ENCODE measurements at regions not wholly inside any gene's neighbourhood (a gene's known extent, or its start where the extent isn't known, plus 50 kb on each side); places are given as distances from the start of the nearest gene placed in this dataset.

DNA sequence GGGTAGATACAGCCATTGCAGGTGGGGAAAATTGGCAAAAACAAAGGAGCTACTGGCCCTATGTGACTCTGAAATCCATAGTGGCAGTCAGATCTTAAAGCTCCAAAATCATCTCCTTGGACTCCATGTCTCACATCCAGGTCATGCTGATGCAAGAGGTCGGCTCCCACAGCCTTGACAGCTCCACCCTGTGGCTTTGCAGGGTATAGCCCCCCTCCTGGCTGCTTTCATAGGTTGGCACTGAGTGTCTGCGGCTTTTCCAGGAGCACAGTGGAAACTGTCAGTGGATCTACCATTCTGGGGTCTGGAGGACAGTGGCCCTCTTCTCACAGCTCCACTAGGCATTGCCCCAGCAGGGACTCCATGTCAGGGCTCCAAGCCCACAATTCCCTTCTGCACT is 1190.1 kb downstream of the CDH12 start:
- Mint-ChIP-seq H3K9me3 (peaks cover 0 to 35% (median 10%) of the 10 kb centered on the region in 7 donors), H3K27me3 (no peaks in the 10 kb centered on the region), H3K4me1 (no peaks in the 10 kb centered on the region), H3K4me3 (no peak overlapping the region), H3K27ac (no peak overlapping the region), H3K36me3 (no peaks in the 10 kb centered on the region)
- DNase-seq (no peak), ATAC-seq (ENCODE audit: low read depth in 2 of 2) (no peak)

GRCh38 chr5:21661184-21661583 is 1192.0 kb downstream of the CDH12 start:
- DNase-seq (no peak), ATAC-seq (ENCODE audit: low read depth in 2 of 2) (no peak)
- Mint-ChIP-seq H3K4me1 (no peaks in the 10 kb centered on the region), H3K4me3 (no peak overlapping the region), H3K27ac (no peak overlapping the region), H3K9me3 (peaks cover 0 to 35% (median 10%) of the 10 kb centered on the region in 7 donors), H3K27me3 (no peaks in the 10 kb centered on the region), H3K36me3 (no peaks in the 10 kb centered on the region)

DNA sequence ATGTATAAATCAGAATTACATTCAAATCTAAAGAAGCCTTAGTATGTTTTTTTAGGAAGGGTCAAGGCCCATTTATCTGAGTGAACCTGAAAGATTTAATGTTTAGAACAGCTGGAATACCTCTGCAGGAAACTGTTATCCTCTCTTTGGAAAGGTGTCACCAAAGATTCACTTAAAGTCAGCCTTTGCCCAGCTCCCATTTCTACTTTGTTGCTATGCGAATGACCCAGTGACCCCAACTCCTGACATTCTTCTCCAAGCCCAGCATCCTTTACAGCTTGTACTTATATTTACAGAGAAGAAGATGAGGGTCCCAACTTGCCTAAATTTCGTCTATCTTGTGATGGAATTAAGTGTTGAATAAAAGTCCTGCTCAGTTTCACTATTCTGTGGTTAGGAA is 1198.6 kb downstream of the CDH12 start:
- no peaks in the 10 kb centered on the region for H3K27me3 Mint-ChIP-seq
- H3K27ac Mint-ChIP-seq = no peak overlapping the region
- DNase-seq (no peak), ATAC-seq (ENCODE audit: low read depth in 2 of 2) (no peak)
- no peak overlapping the region for H3K4me3 Mint-ChIP-seq
- peaks cover 0 to 5% (median 1%) of the 10 kb centered on the region in 7 donors for H3K9me3 Mint-ChIP-seq
- H3K4me1 Mint-ChIP-seq = no peaks in the 10 kb centered on the region
- no peaks in the 10 kb centered on the region for H3K36me3 Mint-ChIP-seq

GRCh38 chr5:21649969-21650368 is 1203.2 kb downstream of the CDH12 start:
- Mint-ChIP-seq H3K9me3 (peaks cover 0 to 5% (median 0%) of the 10 kb centered on the region in 7 donors), H3K27ac (no peak overlapping the region), H3K4me3 (no peak overlapping the region), H3K36me3 (no peaks in the 10 kb centered on the region), H3K4me1 (no peaks in the 10 kb centered on the region), H3K27me3 (no peaks in the 10 kb centered on the region)
- DNase-seq (no peak), ATAC-seq (ENCODE audit: low read depth in 2 of 2) (no peak)

DNA sequence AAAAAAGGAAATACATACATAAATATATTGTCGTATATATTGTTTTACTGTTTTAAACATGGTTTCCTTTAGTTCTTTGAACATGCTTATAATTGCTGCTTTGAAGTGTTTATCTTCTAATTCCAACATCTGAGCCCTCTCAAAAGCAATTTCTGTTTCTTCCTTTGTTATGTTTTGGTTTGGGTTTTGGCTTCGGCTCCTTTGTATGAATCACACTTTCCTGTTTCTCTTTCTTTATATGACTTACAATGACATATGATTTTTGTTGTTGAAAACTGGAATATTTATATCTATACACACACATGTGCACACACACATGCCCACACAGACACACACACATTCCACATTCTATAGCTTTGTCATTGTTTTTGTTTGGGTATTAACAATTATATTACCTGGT is 1206.7 kb downstream of the CDH12 start:
- H3K4me3 Mint-ChIP-seq = no peak overlapping the region
- peaks cover 0 to 5% (median 0%) of the 10 kb centered on the region in 7 donors for H3K9me3 Mint-ChIP-seq
- no peak for ATAC-seq (ENCODE audit: low read depth in 2 of 2)

GRCh38 chr5:21644032-21644431 is 1209.1 kb downstream of the CDH12 start:
- H3K27ac Mint-ChIP-seq = no peak overlapping the region
- H3K4me1 Mint-ChIP-seq = no peaks in the 10 kb centered on the region
- no peak overlapping the region for H3K4me3 Mint-ChIP-seq
- ATAC-seq (ENCODE audit: low read depth in 2 of 2) (no peak), DNase-seq (no peak)
- no peaks in the 10 kb centered on the region for H3K36me3 Mint-ChIP-seq
- H3K9me3 Mint-ChIP-seq = peaks cover 0 to 4% (median 0%) of the 10 kb centered on the region in 7 donors
- no peaks in the 10 kb centered on the region for H3K27me3 Mint-ChIP-seq

More for the DNA sequence above, 1206.7 kb downstream of the CDH12 start:
- H3K36me3 Mint-ChIP-seq = no peaks in the 10 kb centered on the region
- H3K4me1 Mint-ChIP-seq = no peaks in the 10 kb centered on the region
- DNase-seq = no peak
- no peak overlapping the region for H3K27ac Mint-ChIP-seq
- no peaks in the 10 kb centered on the region for H3K27me3 Mint-ChIP-seq

DNA sequence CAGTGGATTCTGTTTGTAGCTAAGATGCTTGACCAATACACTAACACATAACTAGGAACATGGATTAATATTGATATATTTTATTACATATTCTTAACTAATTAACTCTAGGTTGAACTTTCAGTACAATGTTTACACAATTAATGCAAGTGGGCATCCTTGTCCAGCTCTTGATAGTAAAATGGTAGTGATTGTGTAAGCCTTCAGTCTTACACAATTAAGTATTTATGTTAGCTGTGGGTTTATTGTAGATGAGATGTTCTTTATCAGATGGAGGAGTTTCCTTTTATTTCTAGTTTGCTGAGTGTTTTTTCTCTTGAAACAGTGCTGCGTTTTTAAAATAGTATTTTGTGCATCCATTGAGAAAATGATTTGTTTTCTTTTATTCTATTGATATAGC is 1210.8 kb downstream of the CDH12 start:
- H3K9me3 Mint-ChIP-seq = peaks cover 0 to 4% (median 0%) of the 10 kb centered on the region in 7 donors
- DNase-seq = no peak
- no peaks in the 10 kb centered on the region for H3K4me1 Mint-ChIP-seq
- H3K27ac Mint-ChIP-seq = no peak overlapping the region
- H3K36me3 Mint-ChIP-seq = no peaks in the 10 kb centered on the region
- H3K4me3 Mint-ChIP-seq = no peak overlapping the region
- no peaks in the 10 kb centered on the region for H3K27me3 Mint-ChIP-seq
- no peak for ATAC-seq (ENCODE audit: low read depth in 2 of 2)

DNA sequence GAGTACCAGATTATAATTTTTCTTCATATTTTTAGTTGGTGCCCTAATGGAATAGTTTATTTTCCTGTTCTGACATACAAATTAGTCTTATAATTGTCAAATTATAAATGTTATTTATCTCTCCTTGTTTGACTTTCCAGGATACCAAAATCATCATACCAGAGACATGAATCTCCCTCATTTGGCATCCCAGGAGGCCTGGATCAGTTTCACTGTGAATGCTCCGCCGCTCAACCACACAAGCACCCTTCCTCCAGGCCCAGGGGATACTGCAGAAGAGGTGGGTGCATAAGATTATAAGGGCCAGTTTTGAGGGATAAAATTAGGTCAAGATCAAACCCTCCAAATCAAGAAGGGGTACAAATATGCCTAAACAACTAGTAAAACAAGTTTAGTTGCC is 1229.3 kb downstream of the CDH12 start:
- no peaks in the 10 kb centered on the region for H3K4me1 Mint-ChIP-seq
- ATAC-seq (ENCODE audit: low read depth in 2 of 2) = no peak
- peaks cover 0 to 18% (median 5%) of the 10 kb centered on the region in 7 donors for H3K9me3 Mint-ChIP-seq
- no peak overlapping the region for H3K27ac Mint-ChIP-seq
- H3K4me3 Mint-ChIP-seq = no peak overlapping the region
- H3K27me3 Mint-ChIP-seq = no peaks in the 10 kb centered on the region
- no peak for DNase-seq
- H3K36me3 Mint-ChIP-seq = no peaks in the 10 kb centered on the region

GRCh38 chr5:21615195-21615765 is 1237.9 kb downstream of the CDH12 start:
- ATAC-seq (ENCODE audit: low read depth in 2 of 2) (no peak), DNase-seq (no peak)
- no peaks in the 10 kb centered on the region for H3K36me3 Mint-ChIP-seq
- H3K4me3 Mint-ChIP-seq = no peak overlapping the region
- H3K27me3 Mint-ChIP-seq = peaks cover 0 to 3% (median 0%) of the 10 kb centered on the region in 3 donors
- H3K9me3 Mint-ChIP-seq = peaks cover 0 to 9% (median 2%) of the 10 kb centered on the region in 7 donors
- no peak overlapping the region for H3K27ac Mint-ChIP-seq
- H3K4me1 Mint-ChIP-seq = no peaks in the 10 kb centered on the region

GRCh38 chr5:21613971-21614488 is 1239.1 kb downstream of the CDH12 start:
- peaks cover 0 to 9% (median 2%) of the 10 kb centered on the region in 7 donors for H3K9me3 Mint-ChIP-seq
- H3K4me1 Mint-ChIP-seq = no peaks in the 10 kb centered on the region
- no peaks in the 10 kb centered on the region for H3K36me3 Mint-ChIP-seq
- ATAC-seq (ENCODE audit: low read depth in 2 of 2) (no peak), DNase-seq (no peak)
- H3K4me3 Mint-ChIP-seq = no peak overlapping the region
- H3K27me3 Mint-ChIP-seq = peaks cover 0 to 3% (median 0%) of the 10 kb centered on the region in 3 donors
- H3K27ac Mint-ChIP-seq = no peak overlapping the region

DNA sequence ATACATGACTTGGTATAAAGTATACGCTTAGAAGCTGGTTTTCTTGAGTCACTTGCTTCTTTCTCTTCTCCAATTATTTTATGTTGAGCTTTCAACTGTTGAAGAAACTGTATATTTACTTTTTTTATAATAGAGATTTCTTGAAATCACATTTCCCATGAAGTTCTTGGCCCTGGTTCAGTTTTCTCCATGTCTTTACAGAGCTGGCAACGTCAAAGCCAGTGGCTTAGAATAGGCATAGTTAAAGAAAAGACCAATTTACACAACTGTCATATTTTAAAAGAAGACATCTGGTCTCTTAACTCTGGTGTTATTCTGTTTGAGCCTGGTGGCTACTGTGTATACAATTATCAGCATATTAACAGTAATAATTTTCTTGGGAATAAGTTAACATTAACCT is 1249.3 kb downstream of the CDH12 start:
- no peaks in the 10 kb centered on the region for H3K4me1 Mint-ChIP-seq
- H3K4me3 Mint-ChIP-seq = no peak overlapping the region
- H3K27me3 Mint-ChIP-seq = no peaks in the 10 kb centered on the region
- ATAC-seq (ENCODE audit: low read depth in 2 of 2) = no peak
- H3K36me3 Mint-ChIP-seq = no peaks in the 10 kb centered on the region
- DNase-seq = no peak
- H3K27ac Mint-ChIP-seq = no peak overlapping the region
- H3K9me3 Mint-ChIP-seq = peaks cover 0 to 2% (median 0%) of the 10 kb centered on the region in 7 donors

DNA sequence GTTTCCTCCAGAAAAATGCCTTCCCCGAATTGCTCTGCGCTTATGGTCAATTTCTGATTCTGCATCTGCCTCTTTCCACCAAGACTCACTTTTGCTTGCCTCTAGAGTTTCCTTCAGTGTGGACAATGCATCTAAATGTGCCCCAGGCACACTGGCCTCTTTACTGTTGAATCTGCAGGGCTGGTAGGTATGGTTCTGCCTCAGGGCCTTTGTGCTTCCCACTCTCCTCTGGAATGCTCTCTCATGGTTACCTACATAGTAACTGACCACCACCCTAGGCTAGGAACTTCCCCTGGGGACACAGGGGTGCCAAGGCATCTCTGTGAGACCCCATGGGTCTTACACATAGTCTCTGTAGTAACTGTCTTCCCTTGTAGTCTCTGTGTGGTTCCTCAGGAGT is 1258.6 kb downstream of the CDH12 start:
- H3K36me3 Mint-ChIP-seq = peaks cover 0 to 6% of the 10 kb centered on the region in 2 donors
- no peaks in the 10 kb centered on the region for H3K27me3 Mint-ChIP-seq
- DNase-seq (no peak), ATAC-seq (ENCODE audit: low read depth in 2 of 2) (no peak)
- H3K27ac Mint-ChIP-seq = no peak overlapping the region
- no peaks in the 10 kb centered on the region for H3K4me1 Mint-ChIP-seq
- H3K4me3 Mint-ChIP-seq = no peak overlapping the region
- H3K9me3 Mint-ChIP-seq = peaks cover 0 to 18% (median 3%) of the 10 kb centered on the region in 7 donors

DNA sequence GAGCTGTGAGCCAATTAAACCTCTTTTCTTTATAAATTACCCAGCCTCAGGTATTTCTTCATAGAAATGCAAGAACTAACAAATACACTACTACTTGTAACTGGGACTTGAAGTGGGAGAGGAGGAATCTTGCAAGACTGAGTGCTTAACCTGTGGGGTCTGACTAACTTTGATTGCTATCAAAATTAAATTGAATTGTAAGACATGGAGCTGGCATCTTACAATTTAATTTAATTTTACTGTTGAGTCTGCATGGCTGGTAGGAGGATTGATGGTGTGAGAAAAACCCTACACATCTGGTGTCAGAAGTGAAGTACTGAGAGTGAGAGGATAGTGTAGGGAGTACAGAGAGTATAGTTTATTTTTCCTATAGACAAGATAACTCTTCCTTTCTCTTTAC is 1259.9 kb downstream of the CDH12 start:
- no peaks in the 10 kb centered on the region for H3K27me3 Mint-ChIP-seq
- H3K9me3 Mint-ChIP-seq = peaks cover 0 to 14% (median 3%) of the 10 kb centered on the region in 7 donors
- no peak overlapping the region for H3K27ac Mint-ChIP-seq
- peaks cover 0 to 6% of the 10 kb centered on the region in 2 donors for H3K36me3 Mint-ChIP-seq
- DNase-seq (no peak), ATAC-seq (ENCODE audit: low read depth in 2 of 2) (no peak)
- no peak overlapping the region for H3K4me3 Mint-ChIP-seq
- H3K4me1 Mint-ChIP-seq = no peaks in the 10 kb centered on the region

DNA sequence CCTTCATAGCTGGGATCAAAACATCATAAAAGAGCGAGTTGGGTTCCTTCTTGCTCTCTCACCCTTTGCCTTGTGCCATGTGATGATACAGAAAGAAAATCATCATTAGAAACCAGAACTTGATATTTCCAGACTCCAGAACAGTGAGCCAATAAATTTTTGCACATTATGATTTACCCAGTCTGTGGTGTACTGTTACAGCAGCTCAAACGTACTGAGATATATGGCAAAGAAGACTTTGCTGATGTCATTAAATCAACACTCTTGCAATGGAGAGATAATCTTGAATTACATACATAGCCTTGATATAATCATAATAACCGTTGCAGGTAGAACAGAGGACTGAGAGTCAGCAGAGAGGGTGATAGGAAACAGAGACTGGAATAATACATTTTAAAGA is 1271.6 kb downstream of the CDH12 start:
- H3K9me3 Mint-ChIP-seq = peaks cover 0 to 5% (median 4%) of the 10 kb centered on the region in 7 donors
- DNase-seq = no peak
- no peaks in the 10 kb centered on the region for H3K4me1 Mint-ChIP-seq
- ATAC-seq (ENCODE audit: low read depth in 2 of 2) = no peak
- H3K36me3 Mint-ChIP-seq = peaks cover 11 to 19% of the 10 kb centered on the region in 2 donors
- peak overlapping the region in 1 of 6 donors; percentile 16 for H3K27ac Mint-ChIP-seq
- no peak overlapping the region for H3K4me3 Mint-ChIP-seq
- no peaks in the 10 kb centered on the region for H3K27me3 Mint-ChIP-seq

Measured in naive B cell (primary cell).